ENCODE measurements at regions not wholly inside any gene's neighbourhood (a gene's known extent, or its start where the extent isn't known, plus 50 kb on each side); places are given as distances from the start of the nearest gene placed in this dataset.

DNA sequence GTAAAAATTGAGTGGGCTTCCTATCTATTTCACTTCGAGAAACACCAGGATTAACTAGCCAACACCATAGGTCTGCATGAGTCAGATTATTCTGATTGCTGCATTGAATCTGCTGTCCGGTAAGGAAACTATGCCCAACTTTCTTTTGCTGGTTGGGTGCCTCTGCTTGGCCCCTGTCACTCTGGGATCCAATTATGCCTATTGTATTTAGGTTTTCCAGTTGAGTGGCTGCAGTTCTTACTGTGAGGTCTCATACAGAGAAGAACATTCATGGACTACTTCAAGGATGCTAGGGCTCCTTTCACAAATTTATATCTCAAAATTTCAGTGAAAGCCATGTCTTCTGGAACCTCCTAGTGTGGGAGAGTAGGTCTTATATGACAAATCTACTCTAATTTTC, 215.1 kb upstream of the SORCS1 start:
- TF ChIP-seq SMAD3 (CRISPR knock-in tag; IDR thresholded peaks at IDR 0.05; ENCODE audit: borderline replicate concordance) (no peak), ATF1 (CRISPR knock-in tag; IDR thresholded peaks at IDR 0.05) (no peak)
- TF ChIP-seq, protein P1, sequence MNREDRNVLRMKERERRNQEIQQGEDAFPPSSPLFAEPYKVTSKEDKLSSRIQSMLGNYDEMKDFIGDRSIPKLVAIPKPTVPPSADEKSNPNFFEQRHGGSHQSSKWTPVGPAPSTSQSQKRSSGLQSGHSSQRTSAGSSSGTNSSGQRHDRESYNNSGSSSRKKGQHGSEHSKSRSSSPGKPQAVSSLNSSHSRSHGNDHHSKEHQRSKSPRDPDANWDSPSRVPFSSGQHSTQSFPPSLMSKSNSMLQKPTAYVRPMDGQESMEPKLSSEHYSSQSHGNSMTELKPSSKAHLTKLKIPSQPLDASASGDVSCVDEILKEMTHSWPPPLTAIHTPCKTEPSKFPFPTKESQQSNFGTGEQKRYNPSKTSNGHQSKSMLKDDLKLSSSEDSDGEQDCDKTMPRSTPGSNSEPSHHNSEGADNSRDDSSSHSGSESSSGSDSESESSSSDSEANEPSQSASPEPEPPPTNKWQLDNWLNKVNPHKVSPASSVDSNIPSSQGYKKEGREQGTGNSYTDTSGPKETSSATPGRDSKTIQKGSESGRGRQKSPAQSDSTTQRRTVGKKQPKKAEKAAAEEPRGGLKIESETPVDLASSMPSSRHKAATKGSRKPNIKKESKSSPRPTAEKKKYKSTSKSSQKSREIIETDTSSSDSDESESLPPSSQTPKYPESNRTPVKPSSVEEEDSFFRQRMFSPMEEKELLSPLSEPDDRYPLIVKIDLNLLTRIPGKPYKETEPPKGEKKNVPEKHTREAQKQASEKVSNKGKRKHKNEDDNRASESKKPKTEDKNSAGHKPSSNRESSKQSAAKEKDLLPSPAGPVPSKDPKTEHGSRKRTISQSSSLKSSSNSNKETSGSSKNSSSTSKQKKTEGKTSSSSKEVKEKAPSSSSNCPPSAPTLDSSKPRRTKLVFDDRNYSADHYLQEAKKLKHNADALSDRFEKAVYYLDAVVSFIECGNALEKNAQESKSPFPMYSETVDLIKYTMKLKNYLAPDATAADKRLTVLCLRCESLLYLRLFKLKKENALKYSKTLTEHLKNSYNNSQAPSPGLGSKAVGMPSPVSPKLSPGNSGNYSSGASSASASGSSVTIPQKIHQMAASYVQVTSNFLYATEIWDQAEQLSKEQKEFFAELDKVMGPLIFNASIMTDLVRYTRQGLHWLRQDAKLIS (CRISPR knock-in tag; IDR thresholded peaks at IDR 0.05; ENCODE audit: borderline replicate concordance), result no peak
- TF ChIP-seq, protein P2, sequence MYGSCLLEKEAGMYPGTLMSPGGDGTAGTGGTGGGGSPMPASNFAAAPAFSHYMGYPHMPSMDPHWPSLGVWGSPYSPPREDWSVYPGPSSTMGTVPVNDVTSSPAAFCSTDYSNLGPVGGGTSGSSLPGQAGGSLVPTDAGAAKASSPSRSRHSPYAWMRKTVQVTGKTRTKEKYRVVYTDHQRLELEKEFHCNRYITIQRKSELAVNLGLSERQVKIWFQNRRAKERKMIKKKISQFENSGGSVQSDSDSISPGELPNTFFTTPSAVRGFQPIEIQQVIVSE (CRISPR knock-in tag; IDR thresholded peaks at IDR 0.05; ENCODE audit: borderline replicate concordance), result no peak
- DNase-seq (ENCODE audit: low spot score), result no peak
- POLR2A ChIA-PET, result no interaction called here
- no peak for ATAC-seq
- CTCF ChIA-PET, result no interaction called here
- H3K27me3 Mint-ChIP-seq (ENCODE audit: low read depth), result no peaks in the 10 kb centered on the region
- H3K4me1 Mint-ChIP-seq, result 0 out of 2 replicates have a peak, but pooled peaks cover 3% of the 10 kb centered on the region
- H3K9me3 Mint-ChIP-seq, result peaks cover 4% of the 10 kb centered on the region
- no peaks in the 10 kb centered on the region for H3K36me3 Mint-ChIP-seq
- no peak overlapping the region for H3K27ac Mint-ChIP-seq
- H3K4me3 Mint-ChIP-seq, result no peak overlapping the region

DNA sequence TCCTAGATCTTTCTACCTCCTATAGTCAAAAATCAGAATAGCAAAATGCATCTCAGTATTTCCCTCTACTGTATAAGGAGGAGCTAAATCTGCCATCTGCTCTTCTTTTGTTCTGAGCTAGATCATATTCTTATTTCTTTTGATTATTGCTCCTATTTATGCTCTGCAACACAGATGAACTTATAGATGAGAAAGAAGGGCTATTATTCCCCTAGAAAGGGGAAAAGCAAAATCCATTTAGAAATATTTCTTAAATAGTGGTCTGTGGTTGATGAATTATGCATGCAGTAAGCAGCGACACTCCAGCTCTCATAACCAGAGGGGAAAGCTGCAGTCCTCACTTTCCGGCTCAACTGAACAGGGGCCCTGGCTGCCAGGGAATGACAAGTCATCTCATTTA, 207.3 kb upstream of the SORCS1 start:
- H3K27ac Mint-ChIP-seq, result no peak overlapping the region
- H3K36me3 Mint-ChIP-seq, result no peaks in the 10 kb centered on the region
- CTCF ChIA-PET, result no interaction called here
- no peaks in the 10 kb centered on the region for H3K27me3 Mint-ChIP-seq (ENCODE audit: low read depth)
- no peak for ATAC-seq
- DNase-seq (ENCODE audit: low spot score), result no peak
- POLR2A ChIA-PET, result no interaction called here
- no peaks in the 10 kb centered on the region for H3K9me3 Mint-ChIP-seq
- no peak overlapping the region for H3K4me3 Mint-ChIP-seq
- no peak for TF ChIP-seq ATF1 (CRISPR knock-in tag; IDR thresholded peaks at IDR 0.05)
- H3K4me1 Mint-ChIP-seq, result no peaks in the 10 kb centered on the region

- H3K27ac Mint-ChIP-seq, result no peak overlapping the region
- no peaks in the 10 kb centered on the region for H3K27me3 Mint-ChIP-seq (ENCODE audit: low read depth)
- no peak for TF ChIP-seq NR2C2 (CRISPR knock-in tag; IDR thresholded peaks at IDR 0.05)
- TF ChIP-seq AR (CRISPR knock-in tag; IDR thresholded peaks at IDR 0.05), result no peak
- no peak for TF ChIP-seq NR1H2 (CRISPR knock-in tag; IDR thresholded peaks at IDR 0.05)
- no peak for TF ChIP-seq USF1 (CRISPR knock-in tag; IDR thresholded peaks at IDR 0.05)
- TF ChIP-seq RELA (CRISPR knock-in tag; IDR thresholded peaks at IDR 0.05; ENCODE audit: borderline replicate concordance), result no peak
- TF ChIP-seq SMAD4 (CRISPR knock-in tag; IDR thresholded peaks at IDR 0.05), result no peak
- no peak for TF ChIP-seq STAT6 (CRISPR knock-in tag; conservative IDR thresholded peaks at IDR 0.05; ENCODE audit: low read depth)
- TF ChIP-seq CREB1 (CRISPR knock-in tag; IDR thresholded peaks at IDR 0.05), result no peak
- TF ChIP-seq HMGXB4 (CRISPR knock-in tag; IDR thresholded peaks at IDR 0.05), result no peak
- no peaks in the 10 kb centered on the region for H3K36me3 Mint-ChIP-seq
- no peaks in the 10 kb centered on the region for H3K9me3 Mint-ChIP-seq
- no peaks in the 10 kb centered on the region for H3K4me1 Mint-ChIP-seq
- no peak for DNase-seq (ENCODE audit: low spot score)
- CTCF ChIA-PET, result no interaction called here
- POLR2A ChIA-PET, result no interaction called here
- no peak for ATAC-seq
- H3K4me3 Mint-ChIP-seq, result no peak overlapping the region
Observed at GRCh38 chr10:107364872-107365271, 200.4 kb upstream of the SORCS1 start.

Measured in WTC11 (cell line).